Fibroblast of villous mesenchyme (primary cell): ENCODE measurements at regions not wholly inside any gene's neighbourhood (a gene's known extent, or its start where the extent isn't known, plus 50 kb on each side); places are given as distances from the start of the nearest gene placed in this dataset.
"Not testable (repeated sequence)": the region's sequence is repeated elsewhere in the genome, so short reads cannot be mapped to it uniquely, and the experiment has no call there.

Experiments used
- DNase-seq: peaks from one replicate; pipeline ENCODE4 v3.0.0-alpha.2; 2010; ENCODE audit warnings: low read depth
- H3K4me3 ChIP-seq: 2 replicates; pipeline ENCODE4 v1.5.1; 2011; ENCODE audit warnings: low read depth, mild to moderate bottlenecking, low read length
- TF ChIP-seq, protein P1 (sequence below): IDR thresholded peaks from 2 replicates; pipeline ENCODE4 v1.5.1; 2012; ENCODE audit warnings: low read depth, mild to moderate bottlenecking, low read length; ENCODE audit not compliant: insufficient read depth

DNA sequence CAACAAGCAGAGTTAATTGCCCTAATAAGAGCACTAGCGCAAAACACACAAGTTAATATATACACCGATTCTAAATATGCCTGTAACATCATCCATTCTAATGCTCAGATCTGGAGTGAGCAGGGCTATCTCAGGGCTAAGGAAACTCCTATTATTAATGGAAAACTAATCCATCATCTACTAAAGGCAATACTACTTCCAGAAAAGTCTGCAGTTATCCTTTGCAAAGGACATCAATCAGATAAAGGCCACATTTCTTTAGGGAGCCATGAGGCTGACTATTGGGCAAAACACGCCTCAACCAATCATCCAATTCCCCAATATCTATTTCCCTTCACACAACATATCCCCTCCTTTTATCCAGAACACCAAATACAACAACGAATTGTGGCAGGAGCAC, 1032.3 kb upstream of the NUDT12 start:
- no peak for DNase-seq
- H3K4me3 ChIP-seq = no peak overlapping the region
- TF ChIP-seq, protein P1, sequence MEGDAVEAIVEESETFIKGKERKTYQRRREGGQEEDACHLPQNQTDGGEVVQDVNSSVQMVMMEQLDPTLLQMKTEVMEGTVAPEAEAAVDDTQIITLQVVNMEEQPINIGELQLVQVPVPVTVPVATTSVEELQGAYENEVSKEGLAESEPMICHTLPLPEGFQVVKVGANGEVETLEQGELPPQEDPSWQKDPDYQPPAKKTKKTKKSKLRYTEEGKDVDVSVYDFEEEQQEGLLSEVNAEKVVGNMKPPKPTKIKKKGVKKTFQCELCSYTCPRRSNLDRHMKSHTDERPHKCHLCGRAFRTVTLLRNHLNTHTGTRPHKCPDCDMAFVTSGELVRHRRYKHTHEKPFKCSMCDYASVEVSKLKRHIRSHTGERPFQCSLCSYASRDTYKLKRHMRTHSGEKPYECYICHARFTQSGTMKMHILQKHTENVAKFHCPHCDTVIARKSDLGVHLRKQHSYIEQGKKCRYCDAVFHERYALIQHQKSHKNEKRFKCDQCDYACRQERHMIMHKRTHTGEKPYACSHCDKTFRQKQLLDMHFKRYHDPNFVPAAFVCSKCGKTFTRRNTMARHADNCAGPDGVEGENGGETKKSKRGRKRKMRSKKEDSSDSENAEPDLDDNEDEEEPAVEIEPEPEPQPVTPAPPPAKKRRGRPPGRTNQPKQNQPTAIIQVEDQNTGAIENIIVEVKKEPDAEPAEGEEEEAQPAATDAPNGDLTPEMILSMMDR = no peak

DNA sequence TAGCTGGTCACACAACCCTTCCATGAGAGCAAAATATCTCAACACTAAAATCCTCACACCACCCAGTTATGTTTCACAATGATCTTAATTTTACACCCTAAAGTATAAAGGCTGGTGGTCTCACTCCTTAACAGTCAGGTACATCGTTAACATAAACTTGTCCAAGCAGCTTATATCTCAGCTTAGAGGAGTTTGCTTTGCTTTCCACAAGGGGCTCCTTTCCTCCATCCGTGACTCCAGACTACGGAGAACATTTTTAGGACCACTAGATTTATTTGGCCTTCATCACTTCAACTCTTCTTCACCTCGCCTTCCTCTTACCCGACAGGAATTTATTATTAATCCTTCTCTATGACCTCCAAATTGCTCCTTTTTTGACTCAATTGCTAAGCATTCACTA, 1014.1 kb upstream of the NUDT12 start:
- DNase-seq = no peak
- no peak overlapping the region for H3K4me3 ChIP-seq
- TF ChIP-seq, protein P1 = no peak

- TF ChIP-seq, protein P1 = no peak
- DNase-seq = no peak
These were observed 1011.5 kb upstream of the NUDT12 start for GRCh38 chr5:104573949-104574709.

DNA sequence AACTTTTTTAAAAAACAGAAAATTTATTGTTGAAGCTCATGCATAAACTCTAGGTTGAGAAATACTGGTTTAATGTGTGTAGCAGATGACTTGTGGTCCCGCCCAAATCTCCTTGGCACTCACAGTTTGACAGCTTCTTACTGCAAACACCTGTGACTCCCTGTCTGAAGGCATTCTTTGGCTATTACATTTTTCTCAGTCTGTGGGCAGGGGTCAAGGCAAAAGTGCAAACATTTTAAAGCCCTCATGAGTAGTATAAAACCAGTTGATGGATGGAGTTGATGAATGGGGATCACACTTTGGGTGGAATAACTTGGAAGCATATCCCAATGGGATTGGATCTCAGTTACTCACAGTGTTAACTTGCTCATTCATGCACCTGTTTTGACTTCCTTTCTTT, 1007.0 kb upstream of the NUDT12 start:
- H3K4me3 ChIP-seq = no peak overlapping the region
- TF ChIP-seq, protein P1 = no peak

More at GRCh38 chr5:104573949-104574709, 1011.5 kb upstream of the NUDT12 start:
- H3K4me3 ChIP-seq = no peak overlapping the region

GRCh38 chr5:104564530-104564929, 1001.9 kb upstream of the NUDT12 start:
- no peak overlapping the region for H3K4me3 ChIP-seq
- TF ChIP-seq, protein P1 = no peak
- DNase-seq = no peak

More for the DNA sequence above, 1007.0 kb upstream of the NUDT12 start:
- DNase-seq = no peak

- TF ChIP-seq, protein P1 = no peak
- no peak overlapping the region for H3K4me3 ChIP-seq
- DNase-seq = no peak
These were observed 994.4 kb upstream of the NUDT12 start for GRCh38 chr5:104556957-104557356.

DNA sequence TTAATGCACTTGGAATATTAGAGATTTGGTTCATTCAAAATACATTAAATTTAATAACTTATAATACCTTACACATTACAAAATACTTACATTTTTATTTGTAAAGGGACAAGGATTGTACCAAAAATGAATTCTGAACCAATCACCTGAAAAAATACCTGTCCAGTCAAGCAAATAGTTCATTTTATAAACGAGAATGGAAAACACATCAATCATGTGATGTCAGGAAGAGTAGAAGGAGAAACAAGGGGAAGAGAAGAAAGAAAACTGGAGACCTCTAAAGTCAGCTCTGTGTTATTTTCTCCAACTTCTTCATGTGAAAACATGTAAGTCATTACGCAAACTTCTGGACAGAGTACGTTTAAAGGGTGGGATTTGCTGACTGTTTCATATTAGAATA, 989.0 kb upstream of the NUDT12 start:
- TF ChIP-seq, protein P1 = no peak
- DNase-seq = no peak
- H3K4me3 ChIP-seq = no peak overlapping the region

DNA sequence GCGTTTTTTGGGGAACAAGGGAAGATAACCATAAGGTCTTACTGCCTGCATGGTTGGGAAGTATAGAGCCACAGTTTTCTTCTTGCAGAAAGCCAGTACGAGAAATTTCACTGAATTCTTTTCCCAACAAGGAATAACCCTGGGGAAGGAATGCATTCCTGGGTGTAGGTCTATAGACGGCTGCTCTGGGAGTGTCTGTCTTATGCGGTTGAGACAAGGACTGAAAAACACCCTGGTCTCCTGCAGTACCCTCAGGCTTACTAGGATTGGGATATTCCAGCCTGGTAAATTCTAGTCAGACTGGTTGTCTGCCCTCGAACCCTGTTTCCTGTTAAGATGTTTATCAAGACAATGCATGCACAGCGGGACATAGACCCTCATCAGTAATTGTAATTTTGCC, 984.3 kb upstream of the NUDT12 start:
- DNase-seq, H3K4me3 ChIP-seq: not testable (repeated sequence)
